ENCODE measurements at regions not wholly inside any gene's neighbourhood (a gene's known extent, or its start where the extent isn't known, plus 50 kb on each side); places are given as distances from the start of the nearest gene placed in this dataset.

DNA sequence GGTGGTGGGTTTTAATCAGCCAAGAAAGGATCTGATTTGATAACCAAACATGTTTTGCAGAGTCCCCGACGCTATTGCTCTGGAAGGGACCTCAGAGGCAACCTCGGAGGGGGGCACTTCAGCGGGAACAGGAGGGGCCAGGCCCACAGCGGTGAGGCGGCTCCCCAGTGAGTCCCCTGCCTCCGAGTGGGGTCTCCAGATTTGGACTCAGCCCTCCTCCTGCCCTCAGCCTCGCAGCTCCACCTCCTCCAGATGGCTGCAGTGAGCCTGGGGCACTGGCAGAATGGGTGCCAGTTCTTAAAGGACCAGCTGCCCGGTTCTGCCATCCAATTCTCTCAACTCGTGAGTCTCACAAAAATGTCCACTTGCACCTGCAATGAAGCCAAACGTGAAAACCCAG is 61.0 kb upstream of the NANOS1 start:
- Histone ChIP-seq H3K9ac (ENCODE audit: control insufficient read depth, extremely low read depth, insufficient read depth, low read length) (no peak overlapping the region), H3K4me3 (ENCODE audit: control insufficient read depth in 2 of 3, extremely low read depth in 1 of 3, insufficient read depth in 2 of 3, low read depth in 1 of 3, low read length in 3 of 3) (no peak overlapping the region), H3K4me1 (ENCODE audit: control insufficient read depth, extremely low read depth, insufficient read depth, low read length) (no peaks in the 10 kb centered on the region), H3K9me3 (ENCODE audit: control insufficient read depth, low read depth, low read length) (no peaks in the 10 kb centered on the region), H4K20me1 (ENCODE audit: control insufficient read depth, extremely low read depth, insufficient read depth, low read length) (no peaks in the 10 kb centered on the region), H3K9me1 (ENCODE audit: control insufficient read depth, extremely low read depth, insufficient read depth, low read length) (no peaks in the 10 kb centered on the region), H3K36me3 (ENCODE audit: control insufficient read depth in 2 of 2, extremely low read depth in 1 of 2, insufficient read depth in 2 of 2, low read length in 2 of 2) (no peaks in the 10 kb centered on the region), H3K27me3 (ENCODE audit: control insufficient read depth, extremely low read depth, insufficient read depth, low read length) (peaks cover 12% of the 10 kb centered on the region), H2AFZ (ENCODE audit: control insufficient read depth, low read length) (no peak overlapping the region), H3K79me2 (ENCODE audit: control insufficient read depth, insufficient read depth, low read length) (no peaks in the 10 kb centered on the region), H3K27ac (ENCODE audit: control insufficient read depth, insufficient read depth, low read length) (no peak overlapping the region), H3K4me2 (ENCODE audit: control insufficient read depth, extremely low read depth, insufficient read depth, low read depth, low read length) (no peak overlapping the region)
- FAIRE-seq (no peak), DNase-seq (ENCODE audit: low read depth, low spot score) (no peak)
- dilution Hi-C loops (cut with MboI; ENCODE audit: extremely low pct_ligation_motif_present, low sequenced_read_pairs): no loop called here
- no peak for TF ChIP-seq CTCF (optimal IDR thresholded peaks at IDR 0.05 in 1 of 3, IDR thresholded peaks at IDR 0.05 in 1 of 3, conservative IDR thresholded peaks at IDR 0.05 in 1 of 3; ENCODE audit: extremely low read depth in 1 of 3, insufficient read depth in 2 of 3, low read length in 3 of 3)
- TF ChIP-seq EZH2 (IDR thresholded peaks at IDR 0.05; ENCODE audit: low read length): no peak

DNA sequence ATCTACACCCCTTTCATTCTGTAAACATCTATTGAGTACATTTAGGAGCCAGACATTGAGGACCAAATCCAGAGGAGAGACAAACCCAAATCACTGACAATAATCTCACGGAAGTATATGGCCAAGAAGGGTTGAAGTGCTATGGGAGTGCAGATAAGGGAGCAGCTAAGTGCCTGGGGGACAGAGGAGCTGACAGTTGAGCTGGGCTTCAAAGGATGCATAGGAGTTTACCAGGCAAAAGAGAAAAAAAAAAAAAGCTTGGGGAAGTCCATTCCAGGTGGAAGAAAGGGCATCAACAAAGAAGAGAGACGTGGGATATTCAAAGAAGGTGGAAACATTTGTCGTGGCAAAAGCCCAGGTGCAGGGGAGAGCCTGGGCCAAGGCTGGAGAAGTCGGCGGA is 60.5 kb upstream of the NANOS1 start:
- H3K9ac ChIP-seq (ENCODE audit: control insufficient read depth, extremely low read depth, insufficient read depth, low read length): no peak overlapping the region
- H3K27ac ChIP-seq (ENCODE audit: control insufficient read depth, insufficient read depth, low read length): no peak overlapping the region
- FAIRE-seq (no peak), DNase-seq (ENCODE audit: low read depth, low spot score) (no peak)
- H3K79me2 ChIP-seq (ENCODE audit: control insufficient read depth, insufficient read depth, low read length): no peaks in the 10 kb centered on the region
- dilution Hi-C loops (cut with MboI; ENCODE audit: extremely low pct_ligation_motif_present, low sequenced_read_pairs): no loop called here
- H3K4me3 ChIP-seq (ENCODE audit: control insufficient read depth in 2 of 3, extremely low read depth in 1 of 3, insufficient read depth in 2 of 3, low read depth in 1 of 3, low read length in 3 of 3): no peak overlapping the region
- no peaks in the 10 kb centered on the region for H3K36me3 ChIP-seq (ENCODE audit: control insufficient read depth in 2 of 2, extremely low read depth in 1 of 2, insufficient read depth in 2 of 2, low read length in 2 of 2)
- peaks cover 3% of the 10 kb centered on the region for H3K9me3 ChIP-seq (ENCODE audit: control insufficient read depth, low read depth, low read length)
- peaks cover 12% of the 10 kb centered on the region for H3K27me3 ChIP-seq (ENCODE audit: control insufficient read depth, extremely low read depth, insufficient read depth, low read length)
- H3K4me1 ChIP-seq (ENCODE audit: control insufficient read depth, extremely low read depth, insufficient read depth, low read length): no peaks in the 10 kb centered on the region
- no peaks in the 10 kb centered on the region for H4K20me1 ChIP-seq (ENCODE audit: control insufficient read depth, extremely low read depth, insufficient read depth, low read length)
- TF ChIP-seq CTCF (optimal IDR thresholded peaks at IDR 0.05 in 1 of 3, IDR thresholded peaks at IDR 0.05 in 1 of 3, conservative IDR thresholded peaks at IDR 0.05 in 1 of 3; ENCODE audit: extremely low read depth in 1 of 3, insufficient read depth in 2 of 3, low read length in 3 of 3) (no peak), EZH2 (IDR thresholded peaks at IDR 0.05; ENCODE audit: low read length) (no peak)
- no peak overlapping the region for H3K4me2 ChIP-seq (ENCODE audit: control insufficient read depth, extremely low read depth, insufficient read depth, low read depth, low read length)
- no peak overlapping the region for H2AFZ ChIP-seq (ENCODE audit: control insufficient read depth, low read length)
- H3K9me1 ChIP-seq (ENCODE audit: control insufficient read depth, extremely low read depth, insufficient read depth, low read length): no peaks in the 10 kb centered on the region

Measured in keratinocyte (primary cell).